H9 (cell line): ENCODE measurements at regions not wholly inside any gene's neighbourhood (a gene's known extent, or its start where the extent isn't known, plus 50 kb on each side); places are given as distances from the start of the nearest gene placed in this dataset.

Experiments used
- DNase-seq: peaks from one replicate; pipeline ENCODE4 v3.0.0-alpha.2; 2017
- H2AFZ ChIP-seq: one replicate; pipeline ENCODE4 v1.6.1; 2013; ENCODE audit warnings: mild to moderate bottlenecking, low read length, control low read depth, moderate library complexity
- H2AK5ac ChIP-seq: 2 replicates; pipeline ENCODE4 v1.6.1; 2013; ENCODE audit warnings: low read length, control low read depth, mixed read lengths; ENCODE audit not compliant: insufficient read length
- H2BK120ac ChIP-seq: one replicate; pipeline ENCODE4 v1.6.1; 2013; ENCODE audit warnings: low read depth, mild to moderate bottlenecking, low read length, control low read depth, inconsistent platforms; ENCODE audit not compliant: poor library complexity, severe bottlenecking
- H2BK12ac ChIP-seq: 2 replicates; pipeline ENCODE4 v1.6.1; 2013; ENCODE audit warnings: low read length, control low read depth, mixed read lengths, low read depth; ENCODE audit not compliant: insufficient read length
- H2BK15ac ChIP-seq: 2 replicates; pipeline ENCODE4 v1.6.1; 2013; ENCODE audit warnings: low read depth, low read length, control low read depth
- H2BK20ac ChIP-seq: one replicate; pipeline ENCODE4 v1.6.1; 2013; ENCODE audit warnings: low read depth, mild to moderate bottlenecking, low read length, control low read depth, inconsistent platforms; ENCODE audit not compliant: poor library complexity, severe bottlenecking
- H2BK5ac ChIP-seq: 2 replicates; pipeline ENCODE4 v1.6.1; 2013; ENCODE audit warnings: low read length, control low read depth, mixed read lengths; ENCODE audit not compliant: insufficient read length
- H3K14ac ChIP-seq: 2 replicates; pipeline ENCODE4 v1.6.1; 2013; ENCODE audit warnings: low read length, control low read depth; ENCODE audit not compliant: insufficient read depth
- H3K18ac ChIP-seq: 2 replicates; pipeline ENCODE4 v1.6.1; 2013; ENCODE audit warnings: low read depth, mild to moderate bottlenecking, mixed read lengths, low read length, control low read depth; ENCODE audit not compliant: insufficient read length
- H3K23ac ChIP-seq: 2 replicates; pipeline ENCODE4 v1.6.1; 2013; ENCODE audit warnings: low read length, control low read depth, mixed read lengths, low read depth; ENCODE audit not compliant: insufficient read length
- H3K23me2 ChIP-seq: 2 replicates; pipeline ENCODE4 v1.6.1; 2013; ENCODE audit warnings: low read depth, mild to moderate bottlenecking, mixed read lengths, low read length, control low read depth; ENCODE audit not compliant: insufficient read length, poor library complexity, severe bottlenecking
- H3K27ac ChIP-seq: 2 replicates; pipeline ENCODE4 v1.5.1; 2013; ENCODE audit warnings: low read length, control low read depth, mixed read lengths, low read depth; ENCODE audit not compliant: insufficient read length
- H3K27me3 ChIP-seq: 2 replicates; pipeline ENCODE4 v1.6.1; 2013; ENCODE audit warnings: low read length, control low read depth, inconsistent platforms; ENCODE audit not compliant: insufficient read depth
- H3K4ac ChIP-seq: 2 replicates; pipeline ENCODE4 v1.6.1; 2013; ENCODE audit warnings: low read depth, mild to moderate bottlenecking, control low read depth, inconsistent platforms, low read length, moderate library complexity
- H3K4me1 ChIP-seq: 2 replicates; pipeline ENCODE4 v1.6.1; 2013; ENCODE audit warnings: low read length, control low read depth, inconsistent platforms; ENCODE audit not compliant: insufficient read depth
- H3K4me2 ChIP-seq: 2 replicates; pipeline ENCODE4 v1.6.1; 2013; ENCODE audit warnings: low read length, control low read depth, mixed read lengths; ENCODE audit not compliant: insufficient read length, insufficient read depth
- H3K56ac ChIP-seq: 2 replicates; pipeline ENCODE4 v1.6.1; 2013; ENCODE audit warnings: low read depth, mild to moderate bottlenecking, mixed read lengths, low read length, control low read depth; ENCODE audit not compliant: insufficient read length
- H3K79me1 ChIP-seq: 2 replicates; pipeline ENCODE4 v1.6.1; 2013; ENCODE audit warnings: low read depth, mild to moderate bottlenecking, moderate library complexity, low read length, control low read depth, inconsistent platforms; ENCODE audit not compliant: insufficient read depth, poor library complexity, severe bottlenecking
- H3K79me2 ChIP-seq: 2 replicates; pipeline ENCODE4 v1.6.1; 2013; ENCODE audit warnings: low read length, control low read depth, inconsistent platforms; ENCODE audit not compliant: insufficient read depth
- H3K9ac ChIP-seq: 2 replicates; pipeline ENCODE4 v1.6.1; 2013; ENCODE audit warnings: low read length, control low read depth, mixed read lengths; ENCODE audit not compliant: insufficient read length; ENCODE audit errors: extremely low read depth
- H3K9me3 ChIP-seq: one replicate; pipeline ENCODE4 v1.6.1; 2013; ENCODE audit warnings: low read depth, low read length, inconsistent platforms; ENCODE audit not compliant: control insufficient read depth
- H3T11ph ChIP-seq: one replicate; pipeline ENCODE4 v1.6.1; 2013; ENCODE audit warnings: mild to moderate bottlenecking, low read length, control low read depth, inconsistent platforms
- H4K20me1 ChIP-seq: one replicate; pipeline ENCODE4 v1.6.1; 2013; ENCODE audit not compliant: control insufficient read depth, insufficient read length, insufficient read depth
- H4K5ac ChIP-seq: 2 replicates; pipeline ENCODE4 v1.6.1; 2013; ENCODE audit warnings: low read depth, mild to moderate bottlenecking, mixed read lengths, low read length, control low read depth; ENCODE audit not compliant: insufficient read length
- H4K8ac ChIP-seq: replicated peaks from 2 replicates; pipeline ENCODE4 v1.6.1; 2013; ENCODE audit warnings: low read length, control low read depth, mixed read lengths, low read depth; ENCODE audit not compliant: insufficient read length
- H4K91ac ChIP-seq: 2 replicates; pipeline ENCODE4 v1.6.1; 2013; ENCODE audit warnings: low read depth, mild to moderate bottlenecking, moderate library complexity, mixed read lengths, low read length, control low read depth; ENCODE audit not compliant: insufficient read length
- H3K27ac Mint-ChIP-seq, 3 experiments: 2 replicates in 2 of 3; 3 replicates in 1 of 3; pipeline ENCODE4 v1.8.0; 2020 to 2021; ENCODE audit warnings: mixed read lengths in 3 of 3, mild to moderate bottlenecking in 1 of 3, moderate library complexity in 1 of 3
- H3K27me3 Mint-ChIP-seq: 2 replicates; pipeline ENCODE4 v1.8.0; 2021; ENCODE audit warnings: low read depth, mild to moderate bottlenecking, moderate library complexity, mixed read lengths
- H3K36me3 Mint-ChIP-seq, 3 experiments: 2 replicates in 2 of 3; 3 replicates in 1 of 3; pipeline ENCODE4 v1.8.0; 2020 to 2021; ENCODE audit warnings: low read depth in 3 of 3, mixed read lengths in 3 of 3; ENCODE audit not compliant: insufficient read depth in 1 of 3
- H3K4me1 Mint-ChIP-seq, 2 experiments: 2 replicates each; pipeline ENCODE4 v1.8.0; 2020; ENCODE audit warnings: mixed read lengths in 2 of 2
- H3K4me3 Mint-ChIP-seq, 2 experiments: 2 replicates in 1 of 2; 3 replicates in 1 of 2; pipeline ENCODE4 v1.8.0; 2020 to 2021; ENCODE audit warnings: mild to moderate bottlenecking in 2 of 2, mixed read lengths in 2 of 2, moderate library complexity in 1 of 2
- H3K9me3 Mint-ChIP-seq, 2 experiments: 2 replicates in 1 of 2; 3 replicates in 1 of 2; pipeline ENCODE4 v1.8.0; 2020; ENCODE audit warnings: mild to moderate bottlenecking in 2 of 2, mixed read lengths in 2 of 2, moderate library complexity in 1 of 2
- CTCF ChIP-seq: fragments of 200-600 bp; sonication (generic); conservative IDR thresholded peaks from 3 replicates; pipeline ENCODE4 v1.8.0; 2021; ENCODE audit warnings: antibody characterized with exemption, mild to moderate bottlenecking
- WGBS: extraction: QIAGEN DNeasy Blood & Tissue Kit; methylation state at CpG from one replicate; pipeline ENCODE4 v1.1.7; 2013; ENCODE audit warnings: missing lambda C conversion rate, low lambda C conversion rate, mixed read lengths; ENCODE audit not compliant: insufficient read length; ENCODE audit errors: extremely low coverage; 5-methylcytosine and 5-hydroxymethylcytosine counted together

DNA sequence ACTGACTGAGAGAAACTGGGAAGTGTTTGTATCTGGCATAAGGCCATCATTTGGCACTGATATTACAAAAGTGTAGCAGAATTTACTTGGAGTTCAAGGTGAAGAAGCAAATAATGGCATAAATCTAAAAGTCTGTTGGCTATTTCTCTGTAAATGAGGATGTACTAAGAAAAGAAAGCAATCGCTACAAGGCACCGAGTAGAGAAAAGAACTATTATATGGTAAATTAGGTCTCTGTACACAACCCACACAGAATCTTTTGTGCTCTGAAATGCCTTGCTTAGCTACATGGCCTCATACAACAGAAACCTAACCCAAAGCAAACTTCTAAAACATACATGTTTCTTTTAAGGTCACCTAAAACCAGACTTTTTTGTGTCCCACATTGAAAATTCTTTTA lies 290.1 kb upstream of the WWC1 start:
- Histone ChIP-seq H3K79me2 (no peaks in the 10 kb centered on the region), H4K8ac (no peak overlapping the region), H2AFZ (no peak overlapping the region), H3K18ac (no peak overlapping the region), H4K5ac (no peak overlapping the region), H4K91ac (no peak overlapping the region), H3K4me2 (no peak overlapping the region), H3K9ac (no peak overlapping the region), H3K4me1 (no peaks in the 10 kb centered on the region), H3K56ac (no peak overlapping the region), H2AK5ac (no peak overlapping the region), H3K14ac (no peak overlapping the region), H3K23ac (no peak overlapping the region), H3T11ph (no peak overlapping the region), H2BK120ac (no peak overlapping the region), H3K9me3 (no peaks in the 10 kb centered on the region), H2BK5ac (no peak overlapping the region), H2BK20ac (no peak overlapping the region), H3K27me3 (no peaks in the 10 kb centered on the region), H3K4ac (no peak overlapping the region), H3K27ac (no peak overlapping the region), H3K23me2 (no peaks in the 10 kb centered on the region), H4K20me1 (no peaks in the 10 kb centered on the region), H2BK15ac (no peak overlapping the region), H2BK12ac (no peak overlapping the region), H3K79me1 (no peaks in the 10 kb centered on the region)
- Mint-ChIP-seq H3K27ac (no peak overlapping the region), H3K9me3 (no peaks in the 10 kb centered on the region), H3K36me3 (no peaks in the 10 kb centered on the region), H3K4me1 (no peaks in the 10 kb centered on the region), H3K27me3 (peaks cover 3% of the 10 kb centered on the region; the same call in 1 of the 2 replicates), H3K4me3 (no peak overlapping the region)
- no CpG with 5 or more reads among the region's 2 CpGs for WGBS
- no peak for TF ChIP-seq CTCF
- no peak for DNase-seq
